HG03039 (cell line): ENCODE measurements at regions not wholly inside any gene's neighbourhood (a gene's known extent, or its start where the extent isn't known, plus 50 kb on each side); places are given as distances from the start of the nearest gene placed in this dataset.
"Not testable (repeated sequence)": the region's sequence is repeated elsewhere in the genome, so short reads cannot be mapped to it uniquely, and the experiment has no call there.

ENCODE experiments used
- ATAC-seq: cut with Tn5 transposase; IDR thresholded peaks from one replicate; pipeline ENCODE4 v1.9.1; 2021; ENCODE audit warnings: mild to moderate bottlenecking, moderate library complexity; ENCODE audit not compliant: unreplicated experiment

GRCh38 chr13:65435590-65435989 is 1794.5 kb downstream of the PCDH9 start:
- ATAC-seq: no peak

- no peak for ATAC-seq
Observed at GRCh38 chr13:65417953-65418352, 1812.2 kb downstream of the PCDH9 start.

GRCh38 chr13:65416784-65417183 is 1813.4 kb downstream of the PCDH9 start:
- ATAC-seq: no peak

GRCh38 chr13:65414187-65414586 is 1815.9 kb downstream of the PCDH9 start:
- ATAC-seq: no peak

- ATAC-seq: no peak
Observed at GRCh38 chr13:65411521-65411920, 1818.6 kb downstream of the PCDH9 start.

- no peak for ATAC-seq
Observed at GRCh38 chr13:65410791-65411190, 1819.3 kb downstream of the PCDH9 start.

- ATAC-seq: no peak
Observed at GRCh38 chr13:65401315-65401714, 1828.8 kb downstream of the PCDH9 start.

GRCh38 chr13:65400702-65401101 is 1829.4 kb downstream of the PCDH9 start:
- ATAC-seq: no peak

GRCh38 chr13:65387743-65388347 is 1842.3 kb downstream of the PCDH9 start:
- no peak for ATAC-seq

- ATAC-seq: no peak
Observed at GRCh38 chr13:65378943-65379519, 1851.1 kb downstream of the PCDH9 start.

GRCh38 chr13:65378484-65378883 is 1851.7 kb downstream of the PCDH9 start:
- no peak for ATAC-seq

GRCh38 chr13:65368832-65369231 is 1861.3 kb downstream of the PCDH9 start:
- ATAC-seq: no peak

- ATAC-seq: no peak
Observed at GRCh38 chr13:65353951-65354350, 1876.2 kb downstream of the PCDH9 start.

- ATAC-seq: not testable (repeated sequence)
Observed at GRCh38 chr13:65353150-65353549, 1877.0 kb downstream of the PCDH9 start.

GRCh38 chr13:65347420-65348030 is 1882.6 kb downstream of the PCDH9 start:
- no peak for ATAC-seq

GRCh38 chr13:65343898-65344663 is 1886.1 kb downstream of the PCDH9 start:
- ATAC-seq: no peak

- no peak for ATAC-seq
Observed at GRCh38 chr13:65342541-65343337, 1887.4 kb downstream of the PCDH9 start.

GRCh38 chr13:65339241-65339640 is 1890.9 kb downstream of the PCDH9 start:
- ATAC-seq: no peak

GRCh38 chr13:65336916-65337315 is 1893.2 kb downstream of the PCDH9 start:
- ATAC-seq: no peak

- no peak for ATAC-seq
Observed at GRCh38 chr13:65336087-65336749, 1893.9 kb downstream of the PCDH9 start.
